Loucy (cell line): ENCODE measurements at regions not wholly inside any gene's neighbourhood (a gene's known extent, or its start where the extent isn't known, plus 50 kb on each side); places are given as distances from the start of the nearest gene placed in this dataset.
"Not testable (repeated sequence)": the region's sequence is repeated elsewhere in the genome, so short reads cannot be mapped to it uniquely, and the experiment has no call there.

Experiments used
- H2AFZ ChIP-seq: fragments of 200-600 bp; sonication (generic); 2 replicates; pipeline ENCODE4 v1.6.0; 2016; ENCODE audit warnings: antibody characterized with exemption, mild to moderate bottlenecking, low read length, moderate library complexity
- H3F3A ChIP-seq: fragments of 200-600 bp; 2 replicates; pipeline ENCODE4 v1.6.0; 2016; ENCODE audit warnings: antibody characterized with exemption, low read depth, mild to moderate bottlenecking
- H3K27me3 ChIP-seq: fragments of 200-600 bp; sonication (generic); 2 replicates; pipeline ENCODE4 v1.6.1; 2014; ENCODE audit warnings: low read length, mild to moderate bottlenecking; ENCODE audit not compliant: insufficient read depth, poor library complexity, severe bottlenecking
- H3K36me3 ChIP-seq: fragments of 200-600 bp; sonication (generic); 2 replicates; pipeline ENCODE4 v1.6.1; 2016; ENCODE audit warnings: low read length; ENCODE audit not compliant: insufficient read depth
- H3K4me1 ChIP-seq: fragments of 200-600 bp; sonication (generic); 2 replicates; pipeline ENCODE4 v1.5.1; 2014; ENCODE audit warnings: low read length, mild to moderate bottlenecking; ENCODE audit not compliant: insufficient read depth, poor library complexity, severe bottlenecking
- H3K4me2 ChIP-seq: fragments of 200-600 bp; sonication (generic); 2 replicates; pipeline ENCODE4 v1.6.0; 2014; ENCODE audit warnings: antibody characterized with exemption, low read length, low read depth, mild to moderate bottlenecking; ENCODE audit not compliant: poor library complexity, severe bottlenecking
- H3K4me3 ChIP-seq: fragments of 200-600 bp; sonication (generic); 2 replicates; pipeline ENCODE4 v1.5.1; 2014; ENCODE audit warnings: low read length, mild to moderate bottlenecking, mixed read lengths; ENCODE audit not compliant: poor library complexity, severe bottlenecking
- H3K79me2 ChIP-seq: fragments of 200-600 bp; sonication (generic); 2 replicates; pipeline ENCODE4 v1.6.1; 2014; ENCODE audit warnings: low read length; ENCODE audit not compliant: insufficient read depth
- H3K9ac ChIP-seq: fragments of 200-600 bp; sonication (generic); 2 replicates; pipeline ENCODE4 v1.6.0; 2014; ENCODE audit warnings: mild to moderate bottlenecking, low read depth, low read length, moderate library complexity; ENCODE audit not compliant: poor library complexity, severe bottlenecking
- H3K9me2 ChIP-seq: fragments of 200-600 bp; sonication (generic); replicated peaks from 2 replicates; pipeline ENCODE4 v1.6.1; 2016; ENCODE audit warnings: low read depth, low read length, mixed read lengths
- H3K9me3 ChIP-seq: fragments of 200-600 bp; sonication (generic); 2 replicates; pipeline ENCODE4 v1.6.1; 2014; ENCODE audit warnings: mild to moderate bottlenecking, antibody characterized with exemption, low read length, low read depth; ENCODE audit not compliant: insufficient read depth
- H4K20me1 ChIP-seq: fragments of 200-600 bp; sonication (generic); 2 replicates; pipeline ENCODE4 v1.6.0; 2014; ENCODE audit warnings: antibody characterized with exemption, low read length, mild to moderate bottlenecking; ENCODE audit not compliant: insufficient read depth, poor library complexity, severe bottlenecking
- EZH2phosphoT487 ChIP-seq: fragments of 200-600 bp; IDR thresholded peaks from 2 replicates; pipeline ENCODE4 v1.6.1; 2018; ENCODE audit warnings: antibody characterized with exemption, mild to moderate bottlenecking, moderate library complexity, borderline replicate concordance
- TF ChIP-seq, protein P1 (sequence below): fragments of 200-600 bp; sonication (generic); conservative IDR thresholded peaks from 2 replicates; pipeline ENCODE4 v1.5.1; 2014; ENCODE audit warnings: mild to moderate bottlenecking, antibody characterized with exemption, low read length

DNA sequence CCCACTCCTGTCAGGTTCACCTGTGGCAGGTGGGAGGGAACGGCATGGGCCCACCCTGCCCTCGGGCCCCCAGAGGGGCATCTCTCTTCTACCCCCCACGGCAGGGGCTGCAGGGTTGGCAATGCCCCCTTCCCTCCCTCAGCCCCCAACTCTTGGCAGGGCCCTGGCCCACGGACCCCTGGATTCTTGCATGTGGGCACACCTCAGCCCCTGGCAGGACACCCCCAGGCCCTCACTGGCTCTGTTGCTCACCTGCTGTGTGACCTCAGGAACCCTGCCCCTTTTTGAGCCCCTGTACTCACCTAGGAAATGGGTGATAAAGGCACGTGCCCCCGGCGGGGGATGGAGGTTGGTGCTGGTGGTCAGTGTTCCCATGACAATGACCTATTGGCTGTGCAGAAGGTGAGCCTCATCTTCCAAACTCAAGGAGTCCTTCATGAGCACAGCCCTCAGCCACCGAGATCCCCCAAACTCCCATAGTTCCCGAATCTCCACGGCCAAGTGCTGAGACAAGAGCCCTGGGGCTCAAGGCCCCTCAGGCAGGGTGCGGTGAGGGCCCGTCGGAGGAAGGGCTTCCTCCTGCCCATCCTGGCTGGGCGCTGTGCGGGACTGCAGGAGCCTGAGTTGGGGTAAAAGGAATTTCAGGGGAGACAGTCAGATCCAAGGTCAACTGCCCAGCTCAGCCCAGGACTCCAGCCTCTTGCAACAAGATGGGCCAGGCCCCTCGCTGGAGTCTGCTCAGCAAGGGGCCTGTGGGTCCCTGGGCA is 198.2 kb downstream of the IGLL1 start:
- no peak for TF ChIP-seq EZH2phosphoT487
- TF ChIP-seq, protein P1, sequence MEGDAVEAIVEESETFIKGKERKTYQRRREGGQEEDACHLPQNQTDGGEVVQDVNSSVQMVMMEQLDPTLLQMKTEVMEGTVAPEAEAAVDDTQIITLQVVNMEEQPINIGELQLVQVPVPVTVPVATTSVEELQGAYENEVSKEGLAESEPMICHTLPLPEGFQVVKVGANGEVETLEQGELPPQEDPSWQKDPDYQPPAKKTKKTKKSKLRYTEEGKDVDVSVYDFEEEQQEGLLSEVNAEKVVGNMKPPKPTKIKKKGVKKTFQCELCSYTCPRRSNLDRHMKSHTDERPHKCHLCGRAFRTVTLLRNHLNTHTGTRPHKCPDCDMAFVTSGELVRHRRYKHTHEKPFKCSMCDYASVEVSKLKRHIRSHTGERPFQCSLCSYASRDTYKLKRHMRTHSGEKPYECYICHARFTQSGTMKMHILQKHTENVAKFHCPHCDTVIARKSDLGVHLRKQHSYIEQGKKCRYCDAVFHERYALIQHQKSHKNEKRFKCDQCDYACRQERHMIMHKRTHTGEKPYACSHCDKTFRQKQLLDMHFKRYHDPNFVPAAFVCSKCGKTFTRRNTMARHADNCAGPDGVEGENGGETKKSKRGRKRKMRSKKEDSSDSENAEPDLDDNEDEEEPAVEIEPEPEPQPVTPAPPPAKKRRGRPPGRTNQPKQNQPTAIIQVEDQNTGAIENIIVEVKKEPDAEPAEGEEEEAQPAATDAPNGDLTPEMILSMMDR = no peak
- Histone ChIP-seq H3K4me1 (peaks cover 23% of the 10 kb centered on the region), H3K9ac (no peak overlapping the region), H3K4me2 (no peak overlapping the region), H2AFZ (no peak overlapping the region), H3K4me3 (no peak overlapping the region), H3K27me3 (no peaks in the 10 kb centered on the region), H3K9me2 (no peaks in the 10 kb centered on the region), H3K9me3 (no peaks in the 10 kb centered on the region), H3K36me3 (no peaks in the 10 kb centered on the region), H3K79me2 (no peaks in the 10 kb centered on the region), H3F3A (no peaks in the 10 kb centered on the region), H4K20me1 (no peaks in the 10 kb centered on the region)

DNA sequence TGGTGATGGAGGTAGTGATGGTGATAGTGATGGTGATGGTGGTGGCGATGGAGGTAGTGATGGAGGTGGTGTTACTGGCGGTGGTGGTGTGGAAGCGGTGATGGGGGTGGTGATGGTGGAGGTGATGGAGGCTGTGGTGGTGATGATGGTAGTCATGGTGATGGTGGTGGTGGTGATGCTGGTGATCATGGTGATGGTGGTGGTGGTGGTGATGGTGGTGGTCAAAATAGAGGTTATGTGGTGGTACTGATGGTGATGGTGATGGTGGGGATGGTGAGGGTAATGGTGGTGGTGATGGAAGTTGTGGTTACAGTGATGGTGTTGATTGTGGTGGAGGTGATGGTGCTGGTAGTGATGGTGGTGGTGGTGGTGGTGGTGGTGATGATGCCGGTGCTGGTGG is 199.2 kb downstream of the IGLL1 start:
- Histone ChIP-seq H3K9me2 (no peaks in the 10 kb centered on the region), H3K4me3 (no peak overlapping the region), H4K20me1 (no peaks in the 10 kb centered on the region), H3K9ac (no peak overlapping the region), H3K9me3 (no peaks in the 10 kb centered on the region), H3K27me3 (no peaks in the 10 kb centered on the region), H3K36me3 (no peaks in the 10 kb centered on the region), H3K4me1 (peaks cover 23% of the 10 kb centered on the region), H2AFZ (no peak overlapping the region), H3K79me2 (no peaks in the 10 kb centered on the region), H3K4me2 (no peak overlapping the region), H3F3A (no peaks in the 10 kb centered on the region)
- TF ChIP-seq EZH2phosphoT487 = no peak
- TF ChIP-seq, protein P1 = no peak

DNA sequence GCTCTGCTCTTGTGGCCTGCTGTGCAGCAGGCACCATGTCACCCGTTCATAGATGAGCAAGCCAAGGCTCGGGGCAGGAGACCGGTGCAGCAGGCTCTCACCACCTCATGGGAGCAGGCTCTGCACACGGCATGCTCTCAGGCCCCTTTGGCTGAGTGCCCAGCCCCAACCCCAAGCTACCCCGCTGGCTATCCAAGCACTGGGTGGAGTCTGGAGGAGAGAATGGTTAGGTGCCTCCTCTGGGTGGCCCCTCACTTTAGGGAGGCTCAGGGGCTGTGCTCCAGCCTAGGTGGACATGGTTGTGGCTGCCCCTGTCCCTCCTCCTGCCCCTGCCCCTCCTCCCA is 199.9 kb downstream of the IGLL1 start:
- Histone ChIP-seq H3F3A (no peaks in the 10 kb centered on the region), H3K4me3 (no peak overlapping the region), H3K36me3 (no peaks in the 10 kb centered on the region), H3K79me2 (no peaks in the 10 kb centered on the region), H3K9me2 (no peaks in the 10 kb centered on the region), H3K9ac (no peak overlapping the region), H3K27me3 (no peaks in the 10 kb centered on the region), H2AFZ (no peak overlapping the region), H4K20me1 (no peaks in the 10 kb centered on the region), H3K4me2 (no peak overlapping the region), H3K9me3 (no peaks in the 10 kb centered on the region), H3K4me1 (peaks cover 17% of the 10 kb centered on the region)
- TF ChIP-seq EZH2phosphoT487 = no peak
- TF ChIP-seq, protein P1 = no peak

DNA sequence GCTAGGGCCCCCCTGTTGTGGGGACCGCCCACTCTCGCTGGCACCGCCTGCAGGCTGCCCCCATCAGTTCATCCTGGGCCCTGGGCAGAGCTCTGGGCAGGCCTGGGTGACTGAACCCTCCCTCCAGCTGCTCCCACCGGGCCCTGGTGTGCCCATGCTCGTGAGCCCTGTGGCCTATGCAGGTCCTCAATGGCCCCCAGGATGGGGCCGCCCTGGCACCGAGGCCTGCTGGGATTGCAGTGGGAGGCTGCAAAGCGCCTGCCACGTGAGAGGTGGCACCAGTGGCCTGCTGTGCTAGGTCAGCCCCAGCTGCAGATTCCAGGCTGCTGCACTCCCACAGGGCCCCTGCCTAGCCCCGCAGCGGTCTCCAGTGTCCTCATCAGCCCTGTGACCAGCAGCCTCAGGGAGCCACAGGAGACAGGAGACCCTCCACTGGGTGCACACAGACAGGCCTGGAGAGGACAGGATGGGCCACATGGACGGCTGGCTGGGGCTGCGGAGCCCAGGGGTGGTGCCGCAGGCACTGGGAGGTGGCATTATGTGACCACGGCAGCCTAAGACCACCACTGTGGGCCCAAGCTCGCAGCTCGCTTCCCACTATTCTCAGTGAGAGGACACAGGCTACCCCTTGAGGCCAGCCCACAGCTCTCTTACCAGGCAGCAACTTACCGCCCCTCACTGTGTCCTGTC is 199.4 kb downstream of the BCR start:
- not testable (repeated sequence) for H3K9me3 ChIP-seq, H3K9ac ChIP-seq, H3K4me3 ChIP-seq, H3K79me2 ChIP-seq, H3F3A ChIP-seq, H3K9me2 ChIP-seq, H3K27me3 ChIP-seq, H3K4me2 ChIP-seq, H3K36me3 ChIP-seq, H4K20me1 ChIP-seq, H2AFZ ChIP-seq
- peaks cover 12% of the 10 kb centered on the region for H3K4me1 ChIP-seq
